NT2/D1 (cell line): ENCODE measurements at regions not wholly inside any gene's neighbourhood (a gene's known extent, or its start where the extent isn't known, plus 50 kb on each side); places are given as distances from the start of the nearest gene placed in this dataset.

Experiments
- DNase-seq: peaks from one replicate; pipeline ENCODE4 v3.0.0-alpha.2; 2011; ENCODE audit warnings: low read depth, low spot score
- H3K27me3 ChIP-seq: 2 replicates; pipeline ENCODE4 v1.6.0; 2011; ENCODE audit warnings: mild to moderate bottlenecking; ENCODE audit not compliant: insufficient read length, insufficient read depth
- H3K36me3 ChIP-seq: 2 replicates; pipeline ENCODE4 v1.6.1; 2011; ENCODE audit warnings: mild to moderate bottlenecking, low read length, mixed read lengths; ENCODE audit not compliant: insufficient read depth, insufficient read length
- H3K4me1 ChIP-seq: 2 replicates; pipeline ENCODE4 v1.5.1; 2011; ENCODE audit not compliant: insufficient read depth, insufficient read length
- H3K4me3 ChIP-seq: 2 replicates; pipeline ENCODE4 v1.5.1; 2011; ENCODE audit warnings: low read depth; ENCODE audit not compliant: insufficient read length
- H3K9ac ChIP-seq: 2 replicates; pipeline ENCODE4 v1.6.0; 2011; ENCODE audit warnings: low read depth; ENCODE audit not compliant: insufficient read length
- H3K9me3 ChIP-seq: 2 replicates; pipeline ENCODE4 v1.5.1; 2011; ENCODE audit warnings: mild to moderate bottlenecking, low read length; ENCODE audit not compliant: insufficient read depth
- SUZ12 ChIP-seq: IDR thresholded peaks from 2 replicates; pipeline ENCODE4 v1.6.1; 2011; ENCODE audit not compliant: insufficient read length, insufficient read depth; ENCODE audit errors: extremely low read depth
- YY1 ChIP-seq: IDR thresholded peaks from 2 replicates; pipeline ENCODE4 v1.6.1; 2011; ENCODE audit not compliant: insufficient read length, insufficient read depth
- ZNF274 ChIP-seq: IDR thresholded peaks from 2 replicates; pipeline ENCODE4 v1.6.1; 2011; ENCODE audit warnings: mild to moderate bottlenecking, low read depth, low read length

DNA sequence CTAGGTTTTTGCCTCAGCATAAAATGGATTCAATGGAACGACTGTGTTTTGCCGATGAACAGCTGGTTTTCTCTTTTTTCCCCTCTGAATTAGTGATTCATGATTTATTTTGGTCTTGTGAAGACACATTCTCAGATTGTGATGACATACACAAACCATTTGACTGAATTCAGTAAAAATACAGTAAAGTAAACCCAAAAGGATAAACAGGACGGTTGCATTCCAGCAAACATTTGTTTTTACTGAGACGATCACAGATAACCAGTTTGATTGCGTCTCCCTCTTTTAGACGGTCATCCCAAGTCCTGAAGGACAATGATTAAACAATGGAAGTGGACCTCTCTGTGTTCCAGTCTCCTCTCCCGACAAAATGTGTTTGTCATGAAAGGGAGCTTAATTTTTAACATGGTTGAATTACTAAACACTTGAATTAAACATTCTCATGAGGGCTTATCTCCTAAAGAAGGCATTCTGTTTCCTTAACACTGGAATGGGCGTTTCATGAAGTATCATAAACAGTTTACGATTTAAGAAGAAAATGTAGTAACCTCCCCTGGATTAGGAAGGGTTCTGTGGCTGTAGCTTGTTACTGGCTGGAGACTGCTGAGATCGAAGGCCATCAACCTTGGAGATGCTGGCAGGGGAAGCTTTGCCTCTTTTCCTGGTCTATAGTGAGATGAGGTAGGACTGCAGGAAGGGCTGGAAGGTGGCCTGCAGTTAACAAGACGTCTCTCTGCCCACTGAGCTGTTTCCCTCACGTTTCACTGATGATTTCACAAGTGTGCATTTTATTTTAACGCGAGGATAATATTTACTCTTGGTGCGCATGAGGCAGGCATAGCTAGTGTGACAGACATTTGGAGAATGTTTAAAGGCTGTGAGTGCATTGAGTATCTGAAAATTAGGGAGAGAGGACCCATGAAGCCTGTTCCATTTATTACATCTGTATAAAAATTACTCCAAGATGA lies 457.9 kb downstream of the FGF9 start:
- Histone ChIP-seq H3K9me3 (no peaks in the 10 kb centered on the region), H3K36me3 (no peaks in the 10 kb centered on the region), H3K4me3 (no peak overlapping the region), H3K27me3 (no peaks in the 10 kb centered on the region), H3K9ac (no peak overlapping the region), H3K4me1 (no peaks in the 10 kb centered on the region)
- no peak for DNase-seq
- TF ChIP-seq ZNF274 (no peak), YY1 (no peak), SUZ12 (no peak)

DNA sequence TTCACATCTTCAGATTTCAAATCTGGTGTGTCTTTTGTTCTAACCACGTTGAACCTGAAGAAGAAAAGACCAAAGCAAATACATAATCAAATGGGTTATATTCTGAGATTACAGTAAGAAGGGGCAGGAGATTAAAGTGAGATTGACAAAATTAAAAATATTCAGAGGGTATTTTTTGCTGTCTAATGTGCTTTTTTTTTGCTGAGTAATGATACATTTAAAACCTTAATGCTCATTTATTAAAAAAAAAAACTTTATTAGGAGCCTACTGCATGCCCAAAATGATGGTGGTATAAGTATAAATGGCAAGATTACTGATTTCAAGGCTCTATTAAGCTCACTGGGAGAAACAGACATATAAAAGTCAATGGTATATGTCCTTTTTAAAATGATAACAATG lies 459.4 kb downstream of the FGF9 start:
- no peak for DNase-seq
- H3K9ac ChIP-seq, result no peak overlapping the region
- TF ChIP-seq ZNF274 (no peak), SUZ12 (no peak), YY1 (no peak)
- no peaks in the 10 kb centered on the region for H3K9me3 ChIP-seq
- H3K4me3 ChIP-seq, result no peak overlapping the region
- no peaks in the 10 kb centered on the region for H3K27me3 ChIP-seq
- no peaks in the 10 kb centered on the region for H3K4me1 ChIP-seq
- no peaks in the 10 kb centered on the region for H3K36me3 ChIP-seq

DNA sequence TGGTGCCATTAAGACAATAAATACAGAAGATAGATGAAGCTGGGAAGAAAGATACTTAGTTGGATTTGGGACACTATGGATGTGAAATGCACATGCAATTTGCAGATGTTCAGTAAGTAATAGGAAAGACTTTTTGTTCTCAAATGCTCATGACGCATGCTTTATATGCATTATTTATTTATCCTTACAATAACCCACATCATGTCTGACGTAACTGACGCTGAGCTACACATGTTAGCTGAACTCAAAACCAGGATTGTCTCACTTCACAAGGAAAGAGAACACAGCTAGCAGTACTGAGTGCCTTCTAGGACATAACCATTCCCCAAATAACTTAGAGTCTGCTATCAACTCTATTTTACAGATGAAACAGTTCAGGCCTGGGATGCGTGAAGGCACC lies 463.4 kb downstream of the FGF9 start:
- no peaks in the 10 kb centered on the region for H3K27me3 ChIP-seq
- no peak for DNase-seq
- H3K9me3 ChIP-seq, result no peaks in the 10 kb centered on the region
- H3K36me3 ChIP-seq, result no peaks in the 10 kb centered on the region
- no peaks in the 10 kb centered on the region for H3K4me1 ChIP-seq
- H3K9ac ChIP-seq, result no peak overlapping the region
- H3K4me3 ChIP-seq, result no peak overlapping the region
- TF ChIP-seq YY1, result no peak

DNA sequence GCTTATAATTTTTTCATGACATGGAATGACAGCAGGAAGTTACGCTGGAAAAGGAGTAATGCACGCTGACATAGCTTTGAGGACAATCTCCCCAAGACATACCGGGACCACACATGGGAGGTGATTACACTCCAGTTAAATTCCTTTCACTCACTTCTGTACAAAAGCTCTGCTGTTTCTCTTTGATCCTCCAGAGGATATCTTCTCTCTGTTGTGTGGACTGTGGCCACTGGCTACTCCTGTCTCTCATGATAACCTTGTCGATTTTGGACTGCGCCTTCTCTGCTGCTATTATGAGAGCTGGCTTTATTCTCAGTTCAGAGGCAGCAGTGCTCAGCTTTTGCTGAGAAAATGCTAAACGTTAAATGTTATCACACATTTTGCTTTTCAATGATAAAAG lies 464.6 kb downstream of the FGF9 start:
- Histone ChIP-seq H3K9me3 (no peaks in the 10 kb centered on the region), H3K9ac (no peak overlapping the region), H3K4me1 (no peaks in the 10 kb centered on the region), H3K27me3 (no peaks in the 10 kb centered on the region), H3K36me3 (no peaks in the 10 kb centered on the region), H3K4me3 (no peak overlapping the region)
- no peak for TF ChIP-seq SUZ12
- TF ChIP-seq ZNF274, result no peak
- no peak for TF ChIP-seq YY1
- no peak for DNase-seq

DNA sequence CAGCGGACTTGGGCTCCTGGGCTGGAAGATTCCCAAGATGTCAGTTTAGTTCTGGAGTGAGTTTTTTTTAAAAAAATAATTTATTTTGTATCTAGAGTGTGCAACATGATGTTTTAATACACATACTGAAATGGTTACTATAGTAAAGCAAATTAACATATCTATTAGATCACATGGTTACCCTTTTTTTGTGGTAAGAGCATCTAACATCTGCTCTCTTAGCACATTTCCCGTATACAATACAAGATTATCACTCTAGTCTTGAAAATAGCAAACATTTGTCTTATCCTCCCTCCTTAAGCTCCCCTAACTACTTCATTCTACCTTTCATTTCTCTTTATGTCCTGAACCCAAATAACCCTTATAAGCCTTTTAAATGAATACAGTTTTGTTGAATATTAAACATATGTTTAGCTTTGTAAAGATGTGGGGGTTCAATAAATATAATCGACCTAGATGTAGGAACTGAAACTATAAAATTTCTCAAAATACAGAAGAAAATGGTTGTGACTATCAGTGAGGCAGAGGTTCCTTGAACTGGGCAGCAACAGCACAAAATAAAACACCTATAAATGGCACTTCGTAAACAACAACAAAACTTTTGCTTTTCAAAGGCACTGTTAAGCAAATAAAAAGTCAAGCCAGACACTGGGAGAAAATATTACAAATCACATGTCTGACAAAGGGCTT lies 466.6 kb downstream of the FGF9 start:
- Histone ChIP-seq H3K4me3 (no peak overlapping the region), H3K36me3 (no peaks in the 10 kb centered on the region), H3K4me1 (no peaks in the 10 kb centered on the region), H3K9me3 (no peaks in the 10 kb centered on the region), H3K9ac (no peak overlapping the region), H3K27me3 (no peaks in the 10 kb centered on the region)
- TF ChIP-seq ZNF274, result no peak
- no peak for DNase-seq

DNA sequence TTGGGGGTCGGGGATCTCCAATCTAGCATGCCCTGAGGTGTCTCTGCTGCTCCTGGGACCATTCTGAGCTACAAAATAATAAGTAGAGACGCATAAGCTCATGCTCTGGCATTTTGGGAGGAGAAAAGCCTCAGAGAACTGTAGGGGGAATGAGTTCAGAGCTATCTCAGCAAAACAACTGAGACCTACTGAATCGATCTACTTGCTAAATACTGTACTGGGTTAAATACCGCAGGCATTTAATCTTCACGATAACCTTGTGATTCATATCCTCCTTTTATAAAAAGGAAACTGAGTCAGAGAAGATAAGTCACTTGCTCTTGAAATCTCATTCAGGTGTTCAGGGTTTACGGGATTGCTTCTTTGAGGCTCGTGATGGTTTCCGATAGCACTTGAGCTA lies 468.1 kb downstream of the FGF9 start:
- TF ChIP-seq YY1, result no peak
- no peak for TF ChIP-seq SUZ12
- no peak for TF ChIP-seq ZNF274
- Histone ChIP-seq H3K9me3 (no peaks in the 10 kb centered on the region), H3K9ac (no peak overlapping the region), H3K4me3 (no peak overlapping the region), H3K36me3 (no peaks in the 10 kb centered on the region), H3K27me3 (no peaks in the 10 kb centered on the region), H3K4me1 (no peaks in the 10 kb centered on the region)
- no peak for DNase-seq

DNA sequence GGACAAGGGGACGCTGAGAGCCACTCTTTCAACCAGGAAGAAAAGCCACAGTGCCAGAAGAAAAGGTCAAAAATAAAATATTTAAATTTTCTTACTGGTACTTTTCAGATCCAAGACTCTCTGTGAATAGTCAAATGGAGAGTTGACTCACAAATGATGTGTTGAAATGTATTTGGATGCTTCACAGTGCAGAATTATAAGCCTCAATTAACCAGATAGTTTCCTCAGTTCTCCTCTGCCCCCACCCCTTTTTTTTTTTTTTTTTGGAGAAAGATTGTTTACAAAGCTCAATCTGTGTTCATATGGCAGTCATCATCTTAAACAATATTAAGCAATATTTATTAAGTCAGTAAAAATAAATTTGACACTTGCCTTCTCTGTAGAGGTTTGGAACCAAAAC lies 470.8 kb downstream of the FGF9 start:
- no peak overlapping the region for H3K4me3 ChIP-seq
- H3K4me1 ChIP-seq, result no peaks in the 10 kb centered on the region
- H3K36me3 ChIP-seq, result no peaks in the 10 kb centered on the region
- DNase-seq, result no peak
- H3K9ac ChIP-seq, result no peak overlapping the region
- no peak for TF ChIP-seq SUZ12
- no peak for TF ChIP-seq YY1
- no peak for TF ChIP-seq ZNF274
- H3K9me3 ChIP-seq, result peaks cover 3% of the 10 kb centered on the region; the same call in 1 of the 2 replicates
- no peaks in the 10 kb centered on the region for H3K27me3 ChIP-seq
